NCI-H748 (cell line): ENCODE measurements at regions not wholly inside any gene's neighbourhood (a gene's known extent, or its start where the extent isn't known, plus 50 kb on each side); places are given as distances from the start of the nearest gene placed in this dataset.
A peak's percentile ranks its signal among the peaks of the same experiment; 100 is the strongest.
"Not testable (repeated sequence)": the region's sequence is repeated elsewhere in the genome, so short reads cannot be mapped to it uniquely, and the experiment has no call there.

Source experiments
- DNase-seq: peaks from one replicate; lab custom pipeline; 2025; ENCODE audit not compliant: unreplicated experiment; lab: John Stamatoyannopoulos, UW

GRCh38 chr3:152578769-152579168 is 256.2 kb upstream of the P2RY1 start:
- DNase-seq = no peak

- no peak for DNase-seq
Observed at GRCh38 chr3:152581951-152582350, 253.0 kb upstream of the P2RY1 start.

- no peak for DNase-seq
Observed at GRCh38 chr3:152583963-152584362, 251.0 kb upstream of the P2RY1 start.

- no peak for DNase-seq
Observed at GRCh38 chr3:152586974-152587373, 248.0 kb upstream of the P2RY1 start.

GRCh38 chr3:152587861-152588260 is 247.1 kb upstream of the P2RY1 start:
- DNase-seq = no peak

GRCh38 chr3:152589644-152590043 is 245.3 kb upstream of the P2RY1 start:
- DNase-seq = no peak

- no peak for DNase-seq
Observed at GRCh38 chr3:152591515-152591914, 243.4 kb upstream of the P2RY1 start.

GRCh38 chr3:152593242-152593641 is 241.7 kb upstream of the P2RY1 start:
- no peak for DNase-seq

GRCh38 chr3:152595975-152596821 is 238.7 kb upstream of the P2RY1 start:
- no peak for DNase-seq

- not testable (repeated sequence) for DNase-seq
Observed at GRCh38 chr3:152596832-152597231, 238.1 kb upstream of the P2RY1 start.

- DNase-seq = peak; percentile 53
Observed at GRCh38 chr3:152606146-152606545, 228.8 kb upstream of the P2RY1 start.

- DNase-seq = no peak
Observed at GRCh38 chr3:152607179-152607578, 227.8 kb upstream of the P2RY1 start.

- DNase-seq = peak; percentile 8
Observed at GRCh38 chr3:152608696-152609594, 226.0 kb upstream of the P2RY1 start.

- DNase-seq = no peak
Observed at GRCh38 chr3:152609891-152610290, 225.0 kb upstream of the P2RY1 start.

GRCh38 chr3:152610622-152611021 is 224.3 kb upstream of the P2RY1 start:
- peak; percentile 59 for DNase-seq

GRCh38 chr3:152611905-152612304 is 223.0 kb upstream of the P2RY1 start:
- DNase-seq = no peak

- no peak for DNase-seq
Observed at GRCh38 chr3:152613851-152614250, 221.1 kb upstream of the P2RY1 start.

- no peak for DNase-seq
Observed at GRCh38 chr3:152615681-152616080, 219.2 kb upstream of the P2RY1 start.

GRCh38 chr3:152617609-152618008 is 217.3 kb upstream of the P2RY1 start:
- DNase-seq = no peak

GRCh38 chr3:152618529-152618928 is 216.4 kb upstream of the P2RY1 start:
- no peak for DNase-seq

- DNase-seq = no peak
Observed at GRCh38 chr3:152619691-152620090, 215.2 kb upstream of the P2RY1 start.

GRCh38 chr3:152620395-152620794 is 214.5 kb upstream of the P2RY1 start:
- no peak for DNase-seq
